Neural progenitor cell (in vitro differentiated cells): ENCODE measurements at regions not wholly inside any gene's neighbourhood (a gene's known extent, or its start where the extent isn't known, plus 50 kb on each side); places are given as distances from the start of the nearest gene placed in this dataset.
A peak's percentile ranks its signal among the peaks of the same experiment; 100 is the strongest.
"Not testable (repeated sequence)": the region's sequence is repeated elsewhere in the genome, so short reads cannot be mapped to it uniquely, and the experiment has no call there.

Experiments used
- DNase-seq: peaks from one replicate; pipeline ENCODE4 v3.0.0-alpha.2; 2016; ENCODE audit warnings: low spot score
- H2AFZ ChIP-seq: fragments of 200-600 bp; sonication (generic); replicated peaks from 2 replicates; pipeline ENCODE4 v1.6.1; 2016; ENCODE audit warnings: antibody characterized with exemption
- H3F3A ChIP-seq: fragments of 200-600 bp; sonication (generic); 2 replicates; pipeline ENCODE4 v1.6.1; 2016; ENCODE audit warnings: antibody characterized with exemption, low read depth
- H3K27ac ChIP-seq: fragments of 200-600 bp; sonication (generic); 2 replicates; pipeline ENCODE4 v1.5.1; 2016; ENCODE audit warnings: mild to moderate bottlenecking
- H3K27me3 ChIP-seq: fragments of 200-600 bp; sonication (generic); 2 replicates; pipeline ENCODE4 v1.6.1; 2016; ENCODE audit warnings: mild to moderate bottlenecking, moderate library complexity
- H3K36me3 ChIP-seq: fragments of 200-600 bp; sonication (generic); 2 replicates; pipeline ENCODE4 v1.5.1; 2016
- H3K4me1 ChIP-seq: fragments of 200-600 bp; sonication (generic); 2 replicates; pipeline ENCODE4 v1.6.1; 2016; ENCODE audit warnings: mixed run types
- H3K4me2 ChIP-seq: fragments of 200-600 bp; sonication (generic); 2 replicates; pipeline ENCODE4 v1.6.1; 2016
- H3K4me3 ChIP-seq: fragments of 200-600 bp; sonication (generic); 2 replicates; pipeline ENCODE4 v1.5.1; 2016
- H3K79me2 ChIP-seq: fragments of 200-600 bp; sonication (generic); 2 replicates; pipeline ENCODE4 v1.6.1; 2016; ENCODE audit warnings: low read depth
- H3K9ac ChIP-seq: fragments of 200-600 bp; sonication (generic); 2 replicates; pipeline ENCODE4 v1.6.1; 2016
- H3K9me3 ChIP-seq: fragments of 200-600 bp; sonication (generic); 2 replicates; pipeline ENCODE4 v1.5.1; 2016; ENCODE audit warnings: low read depth
- H4K20me1 ChIP-seq: fragments of 200-600 bp; sonication (generic); 2 replicates; pipeline ENCODE4 v1.6.1; 2016; ENCODE audit warnings: low read depth
- H3K27ac Mint-ChIP-seq: 3 replicates; pipeline ENCODE4 v1.8.0; 2021; ENCODE audit warnings: mixed read lengths
- H3K27me3 Mint-ChIP-seq: 2 replicates; pipeline ENCODE4 v1.8.0; 2022; ENCODE audit warnings: low read depth, mild to moderate bottlenecking, inconsistent platforms, moderate library complexity, mixed read lengths; ENCODE audit not compliant: insufficient read depth
- H3K36me3 Mint-ChIP-seq: 3 replicates; pipeline ENCODE4 v1.8.0; 2021; ENCODE audit warnings: mixed read lengths
- H3K4me1 Mint-ChIP-seq: 3 replicates; pipeline ENCODE4 v1.8.0; 2021; ENCODE audit warnings: mixed read lengths
- H3K4me3 Mint-ChIP-seq: 3 replicates; pipeline ENCODE4 v1.8.0; 2021; ENCODE audit warnings: mild to moderate bottlenecking, moderate library complexity, mixed read lengths
- H3K9me3 Mint-ChIP-seq: 3 replicates; pipeline ENCODE4 v1.8.0; 2020; ENCODE audit warnings: mixed read lengths
- CTCF ChIP-seq: fragments of 200-600 bp; sonication (generic); IDR thresholded peaks from 2 replicates; pipeline ENCODE4 v1.5.1; 2017; ENCODE audit warnings: antibody characterized with exemption, mild to moderate bottlenecking
- EZH2 ChIP-seq: fragments of 200-600 bp; sonication (generic); IDR thresholded peaks from 2 replicates; pipeline ENCODE4 v1.6.1; 2017; ENCODE audit warnings: antibody characterized with exemption, mild to moderate bottlenecking, moderate library complexity
- EZH2phosphoT487 ChIP-seq: fragments of 200-600 bp; sonication (generic); IDR thresholded peaks from 2 replicates; pipeline ENCODE4 v1.6.1; 2017; ENCODE audit warnings: antibody characterized with exemption

- peaks cover 5% of the 10 kb centered on the region for H3K27me3 Mint-ChIP-seq
- TF ChIP-seq CTCF (no peak), EZH2 (no peak), EZH2phosphoT487 (no peak)
- peaks cover 5% of the 10 kb centered on the region for H3K4me1 Mint-ChIP-seq
These were observed 89.3 kb upstream of the TANK start for GRCh38 chr2:161070693-161071479.

GRCh38 chr2:161072436-161072835, 87.8 kb upstream of the TANK start:
- not testable (repeated sequence) for H3K4me1 Mint-ChIP-seq, DNase-seq, H3K4me3 ChIP-seq, H3K4me2 ChIP-seq, H3K9ac ChIP-seq, H3K27me3 ChIP-seq, H4K20me1 ChIP-seq, H3K79me2 ChIP-seq, H3K27me3 Mint-ChIP-seq, H3K9me3 Mint-ChIP-seq, H2AFZ ChIP-seq, H3K4me3 Mint-ChIP-seq, H3K27ac Mint-ChIP-seq, H3K36me3 ChIP-seq, H3K27ac ChIP-seq, H3K36me3 Mint-ChIP-seq, H3F3A ChIP-seq, H3K9me3 ChIP-seq
- H3K4me1 ChIP-seq = peaks cover 14% of the 10 kb centered on the region

More at GRCh38 chr2:161070693-161071479, 89.3 kb upstream of the TANK start:
- H3K9me3 ChIP-seq = no peaks in the 10 kb centered on the region
- H3K27me3 ChIP-seq = no peaks in the 10 kb centered on the region
- H3K79me2 ChIP-seq = no peaks in the 10 kb centered on the region
- no peaks in the 10 kb centered on the region for H3F3A ChIP-seq
- H3K4me2 ChIP-seq = no peak overlapping the region
- Mint-ChIP-seq H3K9me3 (no peaks in the 10 kb centered on the region), H3K36me3 (no peaks in the 10 kb centered on the region), H3K4me3 (no peak overlapping the region), H3K27ac (no peak overlapping the region)
- peaks cover 8% of the 10 kb centered on the region for H3K4me1 ChIP-seq
- no peak overlapping the region for H2AFZ ChIP-seq
- no peaks in the 10 kb centered on the region for H3K36me3 ChIP-seq
- DNase-seq = no peak
- H3K9ac ChIP-seq = no peak overlapping the region
- H3K4me3 ChIP-seq = no peak overlapping the region
- H3K27ac ChIP-seq = no peak overlapping the region
- no peaks in the 10 kb centered on the region for H4K20me1 ChIP-seq

GRCh38 chr2:161075701-161076100, 84.5 kb upstream of the TANK start:
- Histone ChIP-seq H4K20me1 (no peaks in the 10 kb centered on the region), H3K79me2 (no peaks in the 10 kb centered on the region), H3K4me3 (no peak overlapping the region), H3K9me3 (no peaks in the 10 kb centered on the region), H3K4me1 (peaks cover 14% of the 10 kb centered on the region), H3F3A (no peaks in the 10 kb centered on the region), H3K36me3 (no peaks in the 10 kb centered on the region), H2AFZ (no peak overlapping the region), H3K27ac (no peak overlapping the region), H3K4me2 (peak overlapping the region; percentile 33), H3K9ac (no peak overlapping the region), H3K27me3 (no peaks in the 10 kb centered on the region)
- Mint-ChIP-seq H3K36me3 (no peaks in the 10 kb centered on the region), H3K4me3 (no peak overlapping the region), H3K4me1 (peaks cover 6% of the 10 kb centered on the region), H3K27ac (no peak overlapping the region), H3K27me3 (peaks cover 3% of the 10 kb centered on the region), H3K9me3 (no peaks in the 10 kb centered on the region)
- DNase-seq = peak; percentile 65
- TF ChIP-seq EZH2 (no peak), CTCF (no peak), EZH2phosphoT487 (no peak)

GRCh38 chr2:161076936-161077335, 83.3 kb upstream of the TANK start:
- H3K79me2 ChIP-seq = no peaks in the 10 kb centered on the region
- H3K27me3 ChIP-seq = no peaks in the 10 kb centered on the region
- TF ChIP-seq CTCF (no peak), EZH2phosphoT487 (no peak), EZH2 (no peak)
- no peaks in the 10 kb centered on the region for H4K20me1 ChIP-seq
- no peak overlapping the region for H3K4me2 ChIP-seq
- no peaks in the 10 kb centered on the region for H3K9me3 Mint-ChIP-seq
- H3K9ac ChIP-seq = no peak overlapping the region
- DNase-seq = no peak
- H2AFZ ChIP-seq = no peak overlapping the region
- no peak overlapping the region for H3K4me3 ChIP-seq
- H3K4me1 ChIP-seq = peaks cover 14% of the 10 kb centered on the region
- H3K4me1 Mint-ChIP-seq = peaks cover 6% of the 10 kb centered on the region
- no peak overlapping the region for H3K27ac ChIP-seq
- H3K9me3 ChIP-seq = no peaks in the 10 kb centered on the region
- H3K27me3 Mint-ChIP-seq = peaks cover 3% of the 10 kb centered on the region
- no peaks in the 10 kb centered on the region for H3K36me3 ChIP-seq
- H3K27ac Mint-ChIP-seq = no peak overlapping the region
- H3F3A ChIP-seq = no peaks in the 10 kb centered on the region
- H3K4me3 Mint-ChIP-seq = no peak overlapping the region
- H3K36me3 Mint-ChIP-seq = no peaks in the 10 kb centered on the region
